ENCODE measurements at regions not wholly inside any gene's neighbourhood (a gene's known extent, or its start where the extent isn't known, plus 50 kb on each side); places are given as distances from the start of the nearest gene placed in this dataset.

GRCh38 chr4:11214281-11214680 is 214.4 kb downstream of the HS3ST1 start:
- no peak for TF ChIP-seq POLR2A (IDR thresholded peaks at IDR 0.05; ENCODE audit: low read length)
- TF ChIP-seq MAFK (IDR thresholded peaks at IDR 0.05; ENCODE audit: partially characterized antibody), result no peak
- no peak for TF ChIP-seq JUNB (IDR thresholded peaks at IDR 0.05)
- TF ChIP-seq, protein P1, sequence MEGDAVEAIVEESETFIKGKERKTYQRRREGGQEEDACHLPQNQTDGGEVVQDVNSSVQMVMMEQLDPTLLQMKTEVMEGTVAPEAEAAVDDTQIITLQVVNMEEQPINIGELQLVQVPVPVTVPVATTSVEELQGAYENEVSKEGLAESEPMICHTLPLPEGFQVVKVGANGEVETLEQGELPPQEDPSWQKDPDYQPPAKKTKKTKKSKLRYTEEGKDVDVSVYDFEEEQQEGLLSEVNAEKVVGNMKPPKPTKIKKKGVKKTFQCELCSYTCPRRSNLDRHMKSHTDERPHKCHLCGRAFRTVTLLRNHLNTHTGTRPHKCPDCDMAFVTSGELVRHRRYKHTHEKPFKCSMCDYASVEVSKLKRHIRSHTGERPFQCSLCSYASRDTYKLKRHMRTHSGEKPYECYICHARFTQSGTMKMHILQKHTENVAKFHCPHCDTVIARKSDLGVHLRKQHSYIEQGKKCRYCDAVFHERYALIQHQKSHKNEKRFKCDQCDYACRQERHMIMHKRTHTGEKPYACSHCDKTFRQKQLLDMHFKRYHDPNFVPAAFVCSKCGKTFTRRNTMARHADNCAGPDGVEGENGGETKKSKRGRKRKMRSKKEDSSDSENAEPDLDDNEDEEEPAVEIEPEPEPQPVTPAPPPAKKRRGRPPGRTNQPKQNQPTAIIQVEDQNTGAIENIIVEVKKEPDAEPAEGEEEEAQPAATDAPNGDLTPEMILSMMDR (IDR thresholded peaks at IDR 0.05), result no peak
- no peak for TF ChIP-seq JUN (IDR thresholded peaks at IDR 0.05)
- no peak for TF ChIP-seq CHD2 (IDR thresholded peaks at IDR 0.05; ENCODE audit: low read length, partially characterized antibody)
- TF ChIP-seq MAZ (IDR thresholded peaks at IDR 0.05; ENCODE audit: borderline replicate concordance, low read depth, low read length), result no peak
- TF ChIP-seq RAD21 (conservative IDR thresholded peaks at IDR 0.05 in 1 of 2, IDR thresholded peaks at IDR 0.05 in 1 of 2), result no peak
- no peak for TF ChIP-seq CEBPB (IDR thresholded peaks at IDR 0.05)
- TF ChIP-seq, protein P2, sequence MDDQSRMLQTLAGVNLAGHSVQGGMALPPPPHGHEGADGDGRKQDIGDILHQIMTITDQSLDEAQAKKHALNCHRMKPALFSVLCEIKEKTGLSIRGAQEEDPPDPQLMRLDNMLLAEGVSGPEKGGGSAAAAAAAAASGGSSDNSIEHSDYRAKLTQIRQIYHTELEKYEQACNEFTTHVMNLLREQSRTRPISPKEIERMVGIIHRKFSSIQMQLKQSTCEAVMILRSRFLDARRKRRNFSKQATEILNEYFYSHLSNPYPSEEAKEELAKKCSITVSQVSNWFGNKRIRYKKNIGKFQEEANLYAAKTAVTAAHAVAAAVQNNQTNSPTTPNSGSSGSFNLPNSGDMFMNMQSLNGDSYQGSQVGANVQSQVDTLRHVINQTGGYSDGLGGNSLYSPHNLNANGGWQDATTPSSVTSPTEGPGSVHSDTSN (IDR thresholded peaks at IDR 0.05), result no peak
- no peak for TF ChIP-seq EP300 (IDR thresholded peaks at IDR 0.05)
- no peak for TF ChIP-seq EHF (CRISPR knock-in tag; IDR thresholded peaks at IDR 0.05)

All from A549 (cell line).